ENCODE measurements at regions not wholly inside any gene's neighbourhood (a gene's known extent, or its start where the extent isn't known, plus 50 kb on each side); places are given as distances from the start of the nearest gene placed in this dataset.
A peak's percentile ranks its signal among the peaks of the same experiment; 100 is the strongest.

DNA sequence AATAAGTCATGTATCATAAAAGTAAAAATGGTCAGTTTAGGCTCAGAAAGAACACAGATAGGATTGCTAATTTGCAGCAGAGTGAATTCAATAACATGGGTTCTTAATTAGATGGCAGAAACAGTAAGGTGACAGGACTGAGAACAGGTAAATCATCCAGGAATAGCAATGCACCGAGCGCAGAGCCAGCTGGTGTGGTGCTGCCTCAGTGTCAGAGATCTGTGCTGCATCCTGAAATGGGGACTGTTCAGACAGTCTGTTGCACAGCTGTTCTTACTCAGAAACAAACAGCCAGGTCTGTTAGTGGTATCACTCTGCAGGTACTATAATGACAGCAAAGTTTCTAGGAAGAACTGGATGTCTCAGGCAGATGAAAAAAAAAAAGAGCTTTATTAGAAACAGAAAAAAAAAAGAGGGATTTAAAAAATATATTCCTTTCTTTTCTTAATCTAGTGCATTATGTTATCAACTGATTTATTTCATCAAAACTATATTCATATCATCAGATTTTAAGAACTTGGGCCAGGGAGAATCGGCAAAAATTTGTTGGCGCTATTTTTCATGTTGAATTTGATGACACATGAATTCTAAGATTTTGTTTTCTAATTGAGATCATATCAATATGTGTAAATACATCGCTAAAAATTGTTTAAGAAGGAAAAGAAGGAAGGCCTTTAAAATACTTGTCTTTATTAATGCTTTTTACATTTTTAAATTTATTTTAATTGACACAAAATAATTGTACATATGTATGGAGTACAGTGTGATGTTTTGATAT, 501.8 kb downstream of the PRKD1 start:
- H3K9me3 ChIP-seq (ENCODE audit: control insufficient read depth, low read length) = no peaks in the 10 kb centered on the region
- DNase-seq (ENCODE audit: low read depth) = no peak
- no peaks in the 10 kb centered on the region for H3K36me3 ChIP-seq (ENCODE audit: control insufficient read depth, insufficient read depth, low read length, severe bottlenecking)
- H3K4me3 ChIP-seq (ENCODE audit: low read length) = no peak overlapping the region
- H3K9ac ChIP-seq (ENCODE audit: low read length) = no peak overlapping the region
- no peaks in the 10 kb centered on the region for H3K4me1 ChIP-seq (ENCODE audit: control insufficient read depth, insufficient read depth, low read length)
- H3K27me3 ChIP-seq (replicated peaks; ENCODE audit: control insufficient read depth, insufficient read depth, low read length) = no peaks in the 10 kb centered on the region

DNA sequence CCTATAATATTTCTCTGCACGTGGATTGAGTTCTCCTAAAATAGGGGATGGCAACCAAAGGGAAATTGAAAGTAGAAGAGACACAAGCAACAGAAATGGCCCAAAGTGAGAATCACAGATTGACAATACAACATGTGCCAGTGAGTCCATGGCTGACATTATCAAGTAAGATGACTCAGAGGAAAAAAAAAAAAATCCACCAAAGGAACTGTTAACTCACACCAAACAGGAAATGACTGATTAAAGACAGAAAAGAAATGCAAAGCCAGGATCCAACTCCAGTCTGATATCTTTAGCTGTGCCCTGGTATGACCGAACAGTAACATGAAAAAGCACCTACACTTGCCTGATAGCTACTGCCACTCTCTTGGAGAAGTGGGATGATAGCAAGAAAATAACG, 485.0 kb downstream of the PRKD1 start:
- no peak overlapping the region for H3K9ac ChIP-seq (ENCODE audit: low read length)
- no peaks in the 10 kb centered on the region for H3K36me3 ChIP-seq (ENCODE audit: control insufficient read depth, insufficient read depth, low read length, severe bottlenecking)
- peak; percentile 45 for DNase-seq (ENCODE audit: low read depth)
- H3K4me3 ChIP-seq (ENCODE audit: low read length) = peak overlapping the region; percentile 29
- H3K9me3 ChIP-seq (ENCODE audit: control insufficient read depth, low read length) = no peaks in the 10 kb centered on the region
- H3K27me3 ChIP-seq (replicated peaks; ENCODE audit: control insufficient read depth, insufficient read depth, low read length) = no peaks in the 10 kb centered on the region
- H3K4me1 ChIP-seq (ENCODE audit: control insufficient read depth, insufficient read depth, low read length) = peaks cover 20% of the 10 kb centered on the region

DNA sequence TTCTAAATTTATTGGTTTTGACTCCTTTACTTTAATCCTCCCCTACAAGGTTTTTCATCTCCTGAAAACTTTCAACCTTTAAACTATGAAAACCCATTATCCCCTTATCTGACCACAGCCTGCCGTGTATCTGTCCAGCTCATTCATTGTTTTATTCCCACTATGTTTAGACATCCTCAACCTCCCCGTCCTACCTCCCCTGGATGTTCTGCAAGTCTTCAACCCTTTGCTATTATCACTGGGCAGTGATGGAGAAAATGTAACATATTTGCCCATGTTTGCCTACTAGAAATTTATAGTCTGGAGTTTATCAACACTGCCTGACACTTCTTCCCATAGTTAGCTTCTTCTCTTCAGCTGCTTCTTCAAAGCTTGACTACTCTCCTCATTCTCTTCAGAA, 483.4 kb downstream of the PRKD1 start:
- DNase-seq (ENCODE audit: low read depth) = no peak
- H3K9ac ChIP-seq (ENCODE audit: low read length) = no peak overlapping the region

DNA sequence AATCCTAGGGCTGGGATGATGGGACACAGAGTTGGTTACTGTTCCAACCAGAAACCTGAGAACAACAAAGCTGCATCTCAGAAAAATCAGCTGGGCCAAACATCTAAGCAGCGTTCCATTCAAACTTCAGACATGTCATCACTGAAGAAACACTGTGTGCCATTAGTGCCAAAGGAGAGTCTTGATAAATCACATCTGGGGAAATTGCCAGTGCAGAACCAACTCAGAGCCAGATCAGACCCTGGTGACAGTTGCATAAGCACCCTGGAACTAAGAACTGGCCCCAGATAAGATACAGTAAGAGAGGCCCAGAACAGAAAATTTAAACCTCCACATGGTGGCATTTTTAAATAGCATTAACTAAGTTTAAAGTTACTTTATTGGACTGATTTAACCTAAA, 482.8 kb downstream of the PRKD1 start:
- Histone ChIP-seq H3K27me3 (replicated peaks; ENCODE audit: control insufficient read depth, insufficient read depth, low read length) (no peaks in the 10 kb centered on the region), H3K4me3 (ENCODE audit: low read length) (no peak overlapping the region), H3K9ac (ENCODE audit: low read length) (no peak overlapping the region), H3K9me3 (ENCODE audit: control insufficient read depth, low read length) (no peaks in the 10 kb centered on the region), H3K4me1 (ENCODE audit: control insufficient read depth, insufficient read depth, low read length) (peaks cover 20% of the 10 kb centered on the region), H3K36me3 (ENCODE audit: control insufficient read depth, insufficient read depth, low read length, severe bottlenecking) (no peaks in the 10 kb centered on the region)
- DNase-seq (ENCODE audit: low read depth) = no peak

More for the DNA sequence above, 483.4 kb downstream of the PRKD1 start:
- Histone ChIP-seq H3K4me3 (ENCODE audit: low read length) (no peak overlapping the region), H3K36me3 (ENCODE audit: control insufficient read depth, insufficient read depth, low read length, severe bottlenecking) (no peaks in the 10 kb centered on the region), H3K27me3 (replicated peaks; ENCODE audit: control insufficient read depth, insufficient read depth, low read length) (no peaks in the 10 kb centered on the region), H3K4me1 (ENCODE audit: control insufficient read depth, insufficient read depth, low read length) (peaks cover 20% of the 10 kb centered on the region), H3K9me3 (ENCODE audit: control insufficient read depth, low read length) (no peaks in the 10 kb centered on the region)

DNA sequence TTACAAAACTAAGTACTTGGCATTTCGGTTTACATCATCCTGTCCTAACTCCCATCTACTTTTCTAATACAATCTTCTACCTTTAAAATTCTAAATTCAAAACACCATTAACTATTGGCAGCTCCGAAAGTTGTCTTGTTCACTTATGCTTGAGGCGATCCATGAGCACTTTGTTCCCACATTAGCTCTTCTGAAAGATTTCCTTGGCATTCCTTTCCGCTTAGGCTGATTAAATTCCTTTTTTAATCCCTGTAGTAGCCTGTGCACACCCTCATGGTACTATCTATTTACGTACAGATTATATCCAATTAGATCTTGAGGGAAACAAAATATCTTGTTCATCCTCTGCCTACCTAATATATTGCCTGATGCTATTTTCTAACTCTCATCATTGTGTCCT, 480.7 kb downstream of the PRKD1 start:
- DNase-seq (ENCODE audit: low read depth) = no peak
- no peaks in the 10 kb centered on the region for H3K9me3 ChIP-seq (ENCODE audit: control insufficient read depth, low read length)
- peaks cover 20% of the 10 kb centered on the region for H3K4me1 ChIP-seq (ENCODE audit: control insufficient read depth, insufficient read depth, low read length)
- H3K4me3 ChIP-seq (ENCODE audit: low read length) = no peak overlapping the region
- H3K9ac ChIP-seq (ENCODE audit: low read length) = no peak overlapping the region
- no peaks in the 10 kb centered on the region for H3K36me3 ChIP-seq (ENCODE audit: control insufficient read depth, insufficient read depth, low read length, severe bottlenecking)
- H3K27me3 ChIP-seq (replicated peaks; ENCODE audit: control insufficient read depth, insufficient read depth, low read length) = no peaks in the 10 kb centered on the region

DNA sequence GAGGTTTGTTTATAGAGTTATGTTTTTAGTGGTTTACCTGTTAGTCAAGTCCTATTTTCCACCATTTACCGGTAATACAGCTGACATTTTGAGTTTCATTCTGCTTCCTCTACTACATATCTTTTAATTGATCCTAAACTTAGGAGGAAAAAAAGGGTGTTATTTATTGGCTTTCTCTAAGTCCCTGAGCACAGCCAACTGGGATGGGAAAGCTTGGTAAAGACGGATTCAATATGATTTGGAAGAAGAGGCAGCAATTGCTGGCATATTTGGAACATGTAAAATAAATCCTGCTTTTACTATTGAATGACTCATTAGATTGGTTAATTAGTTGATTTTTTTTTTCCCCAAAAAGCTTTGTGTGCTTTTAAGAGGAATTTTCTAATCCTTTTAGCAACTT, 475.7 kb downstream of the PRKD1 start:
- Histone ChIP-seq H3K4me3 (ENCODE audit: low read length) (no peak overlapping the region), H3K9ac (ENCODE audit: low read length) (no peak overlapping the region), H3K27me3 (replicated peaks; ENCODE audit: control insufficient read depth, insufficient read depth, low read length) (no peaks in the 10 kb centered on the region), H3K4me1 (ENCODE audit: control insufficient read depth, insufficient read depth, low read length) (no peaks in the 10 kb centered on the region), H3K9me3 (ENCODE audit: control insufficient read depth, low read length) (no peaks in the 10 kb centered on the region), H3K36me3 (ENCODE audit: control insufficient read depth, insufficient read depth, low read length, severe bottlenecking) (no peaks in the 10 kb centered on the region)
- no peak for DNase-seq (ENCODE audit: low read depth)

DNA sequence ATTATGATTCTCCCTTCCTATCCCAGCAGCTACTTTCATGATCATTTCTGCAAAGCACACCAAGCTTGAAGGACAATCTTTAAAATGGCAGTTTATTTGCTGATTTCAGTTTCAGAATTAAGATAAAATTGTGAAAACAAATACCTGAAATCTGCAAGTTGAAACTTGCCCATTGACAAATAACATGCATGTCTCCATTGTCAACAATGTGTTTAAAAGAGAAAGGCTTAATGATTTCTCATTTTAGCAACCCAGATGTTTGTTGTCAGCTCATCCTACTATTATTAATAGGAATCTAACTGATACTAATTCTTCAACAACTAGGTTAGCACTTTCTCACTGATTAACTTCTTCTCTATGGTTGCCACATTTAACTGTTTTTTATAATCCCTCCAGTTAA, 474.6 kb downstream of the PRKD1 start:
- Histone ChIP-seq H3K9me3 (ENCODE audit: control insufficient read depth, low read length) (no peaks in the 10 kb centered on the region), H3K9ac (ENCODE audit: low read length) (no peak overlapping the region), H3K27me3 (replicated peaks; ENCODE audit: control insufficient read depth, insufficient read depth, low read length) (no peaks in the 10 kb centered on the region), H3K4me3 (ENCODE audit: low read length) (no peak overlapping the region), H3K4me1 (ENCODE audit: control insufficient read depth, insufficient read depth, low read length) (no peaks in the 10 kb centered on the region), H3K36me3 (ENCODE audit: control insufficient read depth, insufficient read depth, low read length, severe bottlenecking) (no peaks in the 10 kb centered on the region)
- no peak for DNase-seq (ENCODE audit: low read depth)

DNA sequence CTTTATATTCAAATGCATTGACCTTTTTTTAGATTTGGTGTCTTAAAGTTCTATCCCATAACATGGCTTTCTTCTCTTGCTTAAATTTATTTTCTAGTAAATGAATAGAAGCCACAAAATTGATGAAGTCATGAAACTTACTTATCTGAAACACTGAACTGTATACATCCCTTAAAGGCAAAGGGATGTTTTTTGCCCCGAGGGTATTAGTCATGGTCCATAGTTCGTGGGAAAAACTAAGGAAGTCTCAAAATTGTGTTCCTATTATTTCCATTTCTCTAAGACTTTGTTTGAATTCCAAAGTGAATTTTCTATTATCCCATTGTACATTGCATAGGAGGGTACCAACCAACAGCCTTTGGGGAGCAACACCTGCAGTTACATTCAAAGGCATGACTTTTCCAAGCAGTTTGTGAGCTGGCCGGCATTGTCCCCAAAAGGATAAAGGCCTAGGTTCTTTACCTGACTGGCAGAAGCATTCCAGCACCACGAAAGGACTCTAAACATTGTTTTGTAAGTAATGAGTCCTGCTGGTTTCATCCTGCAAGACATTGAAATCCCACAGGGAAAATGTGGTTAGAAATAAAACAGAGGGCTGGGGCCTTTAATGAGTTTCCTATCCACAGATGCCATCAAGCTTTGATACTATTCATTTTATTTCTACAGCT, 473.5 kb downstream of the PRKD1 start:
- H3K27me3 ChIP-seq (replicated peaks; ENCODE audit: control insufficient read depth, insufficient read depth, low read length) = no peaks in the 10 kb centered on the region
- H3K9me3 ChIP-seq (ENCODE audit: control insufficient read depth, low read length) = no peaks in the 10 kb centered on the region
- no peak overlapping the region for H3K9ac ChIP-seq (ENCODE audit: low read length)
- no peak overlapping the region for H3K4me3 ChIP-seq (ENCODE audit: low read length)
- H3K4me1 ChIP-seq (ENCODE audit: control insufficient read depth, insufficient read depth, low read length) = peaks cover 8% of the 10 kb centered on the region
- DNase-seq (ENCODE audit: low read depth) = no peak
- H3K36me3 ChIP-seq (ENCODE audit: control insufficient read depth, insufficient read depth, low read length, severe bottlenecking) = no peaks in the 10 kb centered on the region

DNA sequence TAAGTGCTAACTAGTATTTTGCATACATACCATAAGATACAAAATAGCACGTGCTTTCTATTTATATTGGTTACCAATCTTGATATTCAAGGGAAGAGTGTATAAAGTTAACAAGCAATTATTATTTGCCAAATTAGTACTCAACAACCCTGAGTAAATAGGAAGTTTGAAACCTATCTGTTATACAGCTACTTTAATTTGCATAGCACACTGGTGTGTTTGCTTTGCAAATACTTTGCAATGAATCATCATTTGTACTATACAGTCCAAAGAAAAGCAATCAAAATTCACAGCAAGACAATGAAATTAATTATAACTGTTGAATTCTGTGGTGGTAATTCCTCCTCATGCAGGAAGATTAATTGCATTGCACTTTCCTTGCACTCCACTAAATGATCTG, 469.1 kb downstream of the PRKD1 start:
- Histone ChIP-seq H3K9ac (ENCODE audit: low read length) (no peak overlapping the region), H3K27me3 (replicated peaks; ENCODE audit: control insufficient read depth, insufficient read depth, low read length) (no peaks in the 10 kb centered on the region), H3K4me1 (ENCODE audit: control insufficient read depth, insufficient read depth, low read length) (peaks cover 16% of the 10 kb centered on the region), H3K9me3 (ENCODE audit: control insufficient read depth, low read length) (no peaks in the 10 kb centered on the region), H3K4me3 (ENCODE audit: low read length) (no peak overlapping the region), H3K36me3 (ENCODE audit: control insufficient read depth, insufficient read depth, low read length, severe bottlenecking) (no peaks in the 10 kb centered on the region)
- DNase-seq (ENCODE audit: low read depth) = peak; percentile 31

DNA sequence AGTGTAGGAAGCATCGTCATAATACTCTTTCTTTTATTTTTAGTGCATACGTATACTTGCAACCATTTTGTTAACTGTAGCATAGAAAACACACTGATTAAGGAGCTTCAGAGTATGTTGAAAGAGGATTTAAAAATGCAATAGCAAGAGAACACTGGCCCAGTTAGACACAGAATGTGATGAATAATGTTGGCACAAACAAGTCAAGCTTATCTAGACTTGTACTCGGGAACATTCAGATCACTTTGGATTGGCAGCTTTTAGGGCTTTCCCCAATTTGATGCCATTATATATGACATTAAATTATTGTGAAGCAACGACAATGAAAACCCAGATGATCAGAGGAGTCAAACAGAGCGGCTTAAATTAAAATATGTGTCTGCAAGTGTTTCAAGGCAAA, 468.1 kb downstream of the PRKD1 start:
- no peak for DNase-seq (ENCODE audit: low read depth)
- H3K4me3 ChIP-seq (ENCODE audit: low read length) = no peak overlapping the region
- no peaks in the 10 kb centered on the region for H3K9me3 ChIP-seq (ENCODE audit: control insufficient read depth, low read length)
- peaks cover 20% of the 10 kb centered on the region for H3K4me1 ChIP-seq (ENCODE audit: control insufficient read depth, insufficient read depth, low read length)
- H3K27me3 ChIP-seq (replicated peaks; ENCODE audit: control insufficient read depth, insufficient read depth, low read length) = no peaks in the 10 kb centered on the region
- no peak overlapping the region for H3K9ac ChIP-seq (ENCODE audit: low read length)
- no peaks in the 10 kb centered on the region for H3K36me3 ChIP-seq (ENCODE audit: control insufficient read depth, insufficient read depth, low read length, severe bottlenecking)

DNA sequence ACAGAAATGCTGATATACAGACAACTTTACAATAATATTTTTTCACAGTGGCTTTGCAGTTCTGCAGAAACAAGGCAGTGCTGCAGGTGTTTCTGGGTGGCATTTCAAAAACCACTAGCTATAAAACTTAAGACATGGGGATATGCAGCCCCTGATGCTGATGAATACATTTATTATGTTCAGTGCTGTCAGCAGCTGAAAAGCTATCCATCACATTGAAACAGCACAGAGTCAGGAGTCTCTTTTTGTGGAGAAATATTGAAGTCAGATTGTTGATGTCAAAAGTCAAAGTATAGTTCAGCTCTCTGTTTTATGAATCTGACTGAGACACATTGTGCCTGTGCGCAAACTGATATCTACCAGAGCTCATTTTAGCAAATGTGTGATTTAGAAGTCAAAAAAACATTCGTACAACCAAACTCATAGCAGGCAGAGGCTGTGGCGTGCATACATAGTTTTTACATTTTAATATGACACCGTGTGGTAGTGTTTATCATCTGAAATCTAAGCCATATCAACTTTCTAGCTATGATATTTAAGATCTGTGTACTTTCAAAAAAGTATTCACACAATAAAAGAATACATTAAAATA, 467.6 kb downstream of the PRKD1 start:
- Histone ChIP-seq H3K27me3 (replicated peaks; ENCODE audit: control insufficient read depth, insufficient read depth, low read length) (no peaks in the 10 kb centered on the region), H3K9me3 (ENCODE audit: control insufficient read depth, low read length) (no peaks in the 10 kb centered on the region), H3K9ac (ENCODE audit: low read length) (no peak overlapping the region), H3K4me1 (ENCODE audit: control insufficient read depth, insufficient read depth, low read length) (peaks cover 20% of the 10 kb centered on the region), H3K36me3 (ENCODE audit: control insufficient read depth, insufficient read depth, low read length, severe bottlenecking) (no peaks in the 10 kb centered on the region), H3K4me3 (ENCODE audit: low read length) (no peak overlapping the region)
- DNase-seq (ENCODE audit: low read depth) = no peak

Measured in adipocyte (in vitro differentiated cells).